DND-41 (cell line): ENCODE measurements at regions not wholly inside any gene's neighbourhood (a gene's known extent, or its start where the extent isn't known, plus 50 kb on each side); places are given as distances from the start of the nearest gene placed in this dataset.

ENCODE experiments used
- EZH2 ChIP-seq: IDR thresholded peaks from 3 replicates; pipeline ENCODE4 v1.6.1; 2012; ENCODE audit warnings: borderline replicate concordance, low read depth, mild to moderate bottlenecking, moderate library complexity, low read length, inconsistent platforms; ENCODE audit not compliant: severe bottlenecking
- TF ChIP-seq, protein P1 (sequence below): IDR thresholded peaks from 2 replicates; pipeline ENCODE4 v1.5.1; 2012; ENCODE audit warnings: borderline replicate concordance, low read length, moderate library complexity, mild to moderate bottlenecking; ENCODE audit not compliant: poor library complexity, severe bottlenecking; ENCODE audit errors: extremely low read depth

DNA sequence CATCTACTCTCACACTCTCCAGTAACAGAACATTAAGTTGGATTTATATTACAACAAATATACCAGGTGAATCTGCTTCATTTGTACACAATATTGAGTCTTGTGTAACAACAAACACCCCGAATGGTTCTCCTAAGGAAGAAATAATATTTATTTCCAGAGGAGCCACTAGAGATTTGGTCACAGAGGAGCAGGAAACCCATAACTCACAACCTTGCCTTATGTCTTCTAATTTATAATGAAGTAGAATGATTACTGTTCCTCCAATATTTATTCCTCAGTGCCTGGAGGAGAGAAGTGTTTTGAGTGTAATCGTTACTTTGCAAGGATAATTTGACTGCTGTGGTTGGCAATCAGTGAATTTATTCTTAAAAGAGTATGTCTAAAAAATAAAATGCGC is 1243.7 kb upstream of the PCDH20 start:
- TF ChIP-seq, protein P1, sequence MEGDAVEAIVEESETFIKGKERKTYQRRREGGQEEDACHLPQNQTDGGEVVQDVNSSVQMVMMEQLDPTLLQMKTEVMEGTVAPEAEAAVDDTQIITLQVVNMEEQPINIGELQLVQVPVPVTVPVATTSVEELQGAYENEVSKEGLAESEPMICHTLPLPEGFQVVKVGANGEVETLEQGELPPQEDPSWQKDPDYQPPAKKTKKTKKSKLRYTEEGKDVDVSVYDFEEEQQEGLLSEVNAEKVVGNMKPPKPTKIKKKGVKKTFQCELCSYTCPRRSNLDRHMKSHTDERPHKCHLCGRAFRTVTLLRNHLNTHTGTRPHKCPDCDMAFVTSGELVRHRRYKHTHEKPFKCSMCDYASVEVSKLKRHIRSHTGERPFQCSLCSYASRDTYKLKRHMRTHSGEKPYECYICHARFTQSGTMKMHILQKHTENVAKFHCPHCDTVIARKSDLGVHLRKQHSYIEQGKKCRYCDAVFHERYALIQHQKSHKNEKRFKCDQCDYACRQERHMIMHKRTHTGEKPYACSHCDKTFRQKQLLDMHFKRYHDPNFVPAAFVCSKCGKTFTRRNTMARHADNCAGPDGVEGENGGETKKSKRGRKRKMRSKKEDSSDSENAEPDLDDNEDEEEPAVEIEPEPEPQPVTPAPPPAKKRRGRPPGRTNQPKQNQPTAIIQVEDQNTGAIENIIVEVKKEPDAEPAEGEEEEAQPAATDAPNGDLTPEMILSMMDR, result no peak
- no peak for TF ChIP-seq EZH2
